NCI-H526 (cell line): ENCODE measurements at regions not wholly inside any gene's neighbourhood (a gene's known extent, or its start where the extent isn't known, plus 50 kb on each side); places are given as distances from the start of the nearest gene placed in this dataset.

Experiments used
- DNase-seq, 2 experiments: peaks; one replicate each; lab custom pipeline; 2025; lab: John Stamatoyannopoulos, UW

DNA sequence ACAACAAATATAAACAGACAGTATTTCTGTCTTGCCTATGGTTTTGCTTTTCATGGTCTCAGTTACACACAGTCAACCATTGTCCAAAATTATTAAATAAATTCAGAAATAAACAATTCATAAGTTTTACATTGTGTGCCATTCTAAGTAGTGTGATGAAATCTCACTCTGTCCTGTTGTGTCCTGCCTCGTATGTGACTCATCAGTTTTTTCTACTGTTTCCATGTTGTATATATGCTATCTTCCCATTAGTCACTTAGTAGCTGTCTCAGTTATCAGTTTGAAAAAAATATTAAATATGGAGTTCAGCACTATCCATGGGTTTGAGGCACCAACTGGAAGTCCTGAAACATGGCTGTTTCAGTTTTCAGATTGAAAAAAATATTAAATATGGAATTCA is 282.4 kb upstream of the GRM7 start:
- DNase-seq = no peak

DNA sequence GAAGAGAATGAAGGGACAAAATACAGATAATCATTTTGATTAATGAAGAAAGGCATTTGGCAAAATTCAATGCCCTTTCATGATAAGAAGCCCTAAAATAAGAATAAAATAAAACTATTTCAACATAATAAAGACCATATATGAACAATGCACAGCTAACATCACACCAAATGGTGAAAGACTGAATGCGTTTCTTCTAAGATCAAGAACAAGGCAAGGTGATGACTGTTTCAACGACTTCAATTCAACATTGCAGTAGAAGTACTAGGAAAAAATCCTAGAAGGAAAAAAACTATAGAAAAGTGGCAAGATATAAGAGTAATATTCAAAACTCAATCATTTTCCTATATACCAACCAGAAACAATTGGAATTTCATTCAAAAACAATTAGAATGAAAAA is 280.1 kb upstream of the GRM7 start:
- DNase-seq = no peak

DNA sequence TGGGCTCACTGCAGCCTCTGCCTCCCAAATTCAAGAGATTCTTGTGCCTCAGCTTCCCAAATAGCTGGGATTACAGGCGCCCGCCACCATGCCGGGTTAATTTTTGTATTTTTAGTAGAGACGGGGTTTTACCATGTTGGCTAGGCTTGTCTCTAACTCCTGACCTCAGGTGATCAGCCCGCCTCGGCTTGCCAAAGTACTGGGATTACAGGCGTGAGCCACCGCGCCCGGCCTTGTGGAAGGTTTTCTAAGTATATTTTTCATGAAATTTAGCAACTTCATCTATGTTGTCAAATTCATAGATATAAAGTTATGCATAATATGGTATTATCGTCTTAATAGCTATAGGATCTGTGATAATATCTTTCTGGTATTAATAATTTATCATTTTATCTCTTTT is 275.6 kb upstream of the GRM7 start:
- DNase-seq = no peak

DNA sequence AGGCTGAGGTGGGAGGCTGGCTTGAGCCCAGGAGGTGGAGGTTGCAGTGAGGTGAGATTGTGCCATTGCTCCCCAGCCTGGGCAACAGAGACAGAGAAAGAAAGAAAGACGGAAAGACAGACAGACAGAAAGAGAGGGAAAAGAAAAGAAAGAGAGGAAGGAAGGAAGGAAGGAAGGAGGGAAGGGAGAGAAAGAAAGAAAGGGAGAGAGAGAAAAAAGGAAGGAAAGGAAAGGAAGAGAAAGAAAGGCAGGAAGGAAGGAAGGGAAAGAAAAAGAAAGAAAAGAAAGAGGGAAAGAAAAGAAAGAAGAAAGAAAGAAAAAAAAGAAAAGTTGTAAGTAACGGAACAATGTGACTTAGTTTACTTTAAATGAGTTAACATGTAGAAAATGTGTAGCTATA is 260.7 kb upstream of the GRM7 start:
- no peak for DNase-seq

DNA sequence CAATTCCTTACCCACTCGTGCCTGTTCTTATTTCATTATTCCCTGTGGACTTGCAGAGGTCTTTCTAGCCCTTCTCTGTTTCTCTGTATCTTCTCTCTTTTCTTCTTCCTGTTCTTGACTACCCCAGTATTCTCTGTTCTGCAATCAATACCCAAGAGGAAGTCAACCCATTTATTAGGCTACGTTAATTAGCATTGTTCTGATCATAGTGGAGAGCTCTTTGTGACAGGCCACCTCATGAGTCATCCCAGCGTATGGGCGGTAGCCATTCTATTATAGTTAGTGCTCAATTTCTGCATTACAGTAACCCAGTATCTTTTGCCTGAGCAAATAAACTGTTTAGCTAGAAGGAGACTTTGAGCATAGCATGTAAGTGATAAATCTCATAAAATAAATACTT is 259.5 kb upstream of the GRM7 start:
- no peak for DNase-seq

DNA sequence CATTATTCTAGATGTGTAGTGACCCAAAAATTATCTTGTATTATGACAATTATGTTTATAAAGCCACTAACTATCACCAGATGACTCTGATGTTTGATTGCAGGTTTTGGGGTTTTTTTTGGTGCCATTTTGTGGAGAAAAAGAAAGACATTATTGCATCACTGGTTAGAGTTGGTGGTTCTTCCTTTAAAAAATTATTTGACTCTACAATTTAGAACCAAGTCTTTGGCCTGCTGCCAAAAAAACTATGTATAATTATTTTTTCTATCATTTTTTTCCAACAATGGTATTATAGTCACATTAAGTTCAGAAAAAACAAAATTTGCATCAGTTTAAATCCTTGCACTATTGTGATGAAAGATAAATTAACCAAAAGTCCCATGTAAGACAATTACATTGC is 258.6 kb upstream of the GRM7 start:
- no peak for DNase-seq

DNA sequence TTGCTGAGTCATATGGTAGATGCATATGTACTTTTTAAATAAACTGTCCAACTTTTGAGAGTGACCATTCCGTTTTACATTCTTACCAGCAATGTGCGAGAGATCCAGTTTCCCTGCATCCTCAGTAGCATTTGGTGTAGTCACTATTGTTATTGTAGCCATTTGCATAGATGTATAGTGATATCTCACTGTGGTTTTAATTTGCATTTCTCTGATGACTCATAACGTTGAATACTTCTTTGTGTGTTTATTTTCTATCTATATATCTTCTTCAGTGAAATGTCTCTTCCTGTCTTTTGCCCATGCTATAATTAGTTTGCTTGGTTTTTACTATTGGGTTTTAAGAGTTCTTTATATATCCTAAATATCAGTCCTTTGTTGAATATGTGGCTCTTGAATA is 255.7 kb upstream of the GRM7 start:
- DNase-seq = peak; percentile 77 to 84

DNA sequence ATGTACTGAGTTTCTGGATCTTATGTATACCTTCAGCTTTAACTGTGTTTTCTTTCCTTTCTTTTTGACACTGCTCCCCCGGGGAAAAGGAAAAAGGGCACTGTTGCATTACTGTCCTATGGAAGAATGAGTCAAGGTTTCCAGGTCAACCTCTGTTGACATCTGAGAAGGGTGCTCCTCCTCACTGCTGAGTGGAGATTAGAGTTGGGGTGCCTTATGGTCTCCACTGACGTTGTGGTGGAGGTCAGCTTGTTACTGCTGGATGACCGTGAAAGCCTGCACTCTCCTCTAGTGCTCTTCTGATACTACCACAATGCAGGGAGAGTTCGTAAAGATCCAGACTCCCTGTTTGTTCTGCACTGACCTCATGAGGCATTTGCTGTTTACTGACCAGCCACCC is 252.1 kb upstream of the GRM7 start:
- DNase-seq = no peak

DNA sequence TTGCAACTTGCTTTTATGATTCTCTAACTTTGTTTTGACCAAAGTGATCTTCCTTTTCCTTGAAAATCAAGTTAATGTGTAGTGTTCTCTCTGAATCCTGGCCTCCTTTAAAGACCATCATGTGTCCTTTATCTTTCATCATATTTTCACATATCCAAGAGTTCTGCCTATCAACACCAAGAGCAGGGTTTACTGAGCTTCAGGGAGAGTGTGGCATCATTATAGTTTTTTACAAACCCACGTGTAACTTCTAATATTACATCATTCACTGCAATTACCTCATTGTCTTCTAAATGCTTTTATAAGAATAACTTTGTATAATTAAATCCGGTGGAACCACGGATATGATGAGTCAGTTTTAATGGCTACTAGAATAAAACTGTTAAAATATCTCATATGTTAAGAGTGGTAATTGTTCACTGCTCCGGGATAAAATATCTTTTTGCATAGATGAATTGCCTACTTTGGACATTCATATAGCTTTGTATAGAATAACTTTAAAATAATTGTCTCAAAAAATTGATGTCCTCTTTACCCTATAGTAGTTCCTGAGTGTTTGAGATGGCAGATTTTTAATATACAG is 248.8 kb upstream of the GRM7 start:
- DNase-seq = no peak

DNA sequence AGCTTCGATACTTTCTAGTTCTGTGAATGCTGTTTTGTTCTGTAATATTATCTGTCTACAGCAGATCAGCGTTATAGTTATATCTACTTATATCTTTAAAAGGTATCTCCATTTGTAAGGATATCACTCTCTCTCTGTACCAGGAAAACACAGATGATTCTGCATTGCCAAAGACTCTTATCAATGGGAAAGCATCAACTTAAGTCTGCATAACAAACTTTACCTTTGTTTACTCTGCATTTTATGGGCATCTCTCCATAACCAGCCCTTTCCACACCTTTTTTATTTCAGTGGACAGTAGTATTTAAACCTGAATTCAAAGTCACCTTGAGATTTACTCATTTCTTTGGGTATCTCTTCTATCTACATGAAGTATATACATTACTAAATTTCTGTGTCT is 238.7 kb upstream of the GRM7 start:
- DNase-seq = no peak

DNA sequence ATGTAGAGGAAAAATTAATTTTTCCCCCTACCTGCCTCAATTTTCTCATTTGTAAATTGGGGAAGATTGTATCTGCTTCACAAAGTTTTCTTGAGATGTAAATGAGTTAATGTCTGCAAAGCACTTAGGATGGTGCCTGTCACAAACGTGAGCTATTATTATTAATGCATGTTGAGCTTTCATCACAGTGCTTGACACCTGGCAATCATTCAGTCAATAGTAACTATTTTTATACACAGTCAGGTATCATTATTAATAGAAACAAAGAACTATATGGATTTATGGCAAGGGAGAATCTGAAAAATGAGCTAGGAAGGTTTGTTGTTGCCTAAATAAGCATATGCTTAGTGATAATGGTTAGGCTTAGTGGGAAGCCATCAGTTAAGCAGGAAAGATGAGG is 238.2 kb upstream of the GRM7 start:
- DNase-seq = no peak

DNA sequence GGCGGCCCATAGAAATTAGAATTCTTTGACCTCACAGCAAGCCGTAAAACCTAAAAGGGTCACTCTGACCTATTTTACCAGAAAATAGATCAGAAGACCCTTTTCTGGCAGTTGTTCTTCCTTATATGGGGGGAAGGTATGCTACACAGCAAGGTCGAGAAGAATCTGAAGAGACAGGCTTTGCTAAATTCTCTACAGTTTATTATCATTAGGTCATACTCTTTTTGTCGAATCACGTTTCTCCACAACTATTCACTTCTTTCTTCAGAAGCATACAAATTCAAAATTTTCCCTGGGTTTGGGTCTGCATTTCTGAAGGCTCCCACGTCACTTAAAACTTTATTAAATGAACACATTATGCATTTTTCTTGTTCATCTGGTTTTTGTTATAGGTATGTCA is 229.5 kb upstream of the GRM7 start:
- DNase-seq = no peak

DNA sequence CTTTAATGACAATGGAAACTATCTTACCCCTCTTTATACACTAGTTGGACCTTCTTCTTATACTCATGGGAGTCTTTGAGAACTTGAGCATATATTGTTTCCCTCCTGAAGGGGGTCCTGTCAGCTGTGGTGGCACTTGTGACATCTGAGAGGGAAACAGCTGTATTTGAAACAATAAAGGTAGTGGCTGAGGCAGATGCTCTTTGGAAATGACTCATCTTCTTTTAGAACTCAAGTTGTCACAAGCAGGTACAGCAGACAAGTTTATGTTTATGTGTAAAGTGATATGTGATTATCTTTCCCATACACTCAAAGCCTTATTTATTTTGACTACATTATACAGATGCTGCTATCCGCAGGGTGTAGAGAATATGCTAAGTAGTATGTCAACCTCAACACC is 220.0 kb upstream of the GRM7 start:
- DNase-seq = no peak

DNA sequence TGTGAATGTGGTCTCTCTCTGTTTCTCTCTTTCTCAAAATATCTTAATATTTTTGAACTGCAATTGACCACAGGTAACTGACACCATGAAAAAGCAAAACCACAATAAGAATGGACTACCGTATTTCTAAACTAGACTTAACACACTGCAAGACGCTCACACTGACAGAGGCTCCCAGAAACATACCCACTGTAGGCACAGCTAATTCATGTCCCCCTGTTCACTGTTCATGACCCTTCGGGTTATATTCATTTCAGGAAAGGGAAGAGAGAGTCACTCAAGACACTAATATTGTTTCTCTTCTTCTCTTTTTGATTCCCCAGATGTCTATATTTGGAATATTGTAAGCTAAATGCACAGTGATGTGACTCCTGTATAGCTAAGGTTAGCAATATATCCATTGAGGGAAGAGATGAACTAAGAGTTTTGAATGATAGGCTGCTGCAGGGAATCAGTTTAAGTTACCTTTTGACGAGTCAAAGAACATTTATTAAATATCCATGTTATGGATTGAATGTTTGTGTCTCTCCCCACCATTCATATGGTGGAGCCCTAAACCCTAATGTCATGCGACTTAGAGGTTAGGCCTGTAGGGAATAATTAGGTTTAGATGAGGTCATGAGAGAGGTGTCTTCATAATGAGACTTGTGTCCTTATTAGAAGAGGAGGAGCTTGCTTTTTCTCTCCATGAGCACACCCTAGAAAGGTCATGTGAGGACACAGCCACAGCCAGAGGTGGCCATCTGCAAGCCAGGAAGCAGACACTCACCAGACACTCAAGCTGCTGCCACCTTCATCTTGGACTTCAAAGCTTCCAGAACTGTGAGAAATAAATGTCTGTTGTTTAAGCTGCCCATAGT is 216.6 kb upstream of the GRM7 start:
- DNase-seq = peak in 1 of 2 experiments; percentile 44

DNA sequence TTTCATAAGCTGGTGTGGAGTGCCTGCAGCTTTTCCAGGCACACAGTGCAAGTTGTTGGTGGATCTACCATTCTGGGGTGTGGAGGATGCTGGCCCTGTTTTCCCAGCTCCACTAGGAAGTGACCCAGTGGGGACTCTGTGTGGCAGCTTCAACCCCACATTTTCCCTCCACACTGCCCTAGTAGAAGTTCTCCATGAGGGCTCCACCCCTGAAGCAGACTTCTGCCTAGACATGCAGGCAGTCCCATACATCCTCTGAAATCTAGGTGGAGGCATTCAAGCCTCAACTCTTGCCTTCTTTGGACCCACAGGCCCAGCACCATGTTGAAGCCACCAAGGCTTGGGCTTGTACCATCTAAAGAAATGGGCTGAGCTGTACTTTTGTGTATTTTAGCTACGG is 206.2 kb upstream of the GRM7 start:
- DNase-seq = no peak

DNA sequence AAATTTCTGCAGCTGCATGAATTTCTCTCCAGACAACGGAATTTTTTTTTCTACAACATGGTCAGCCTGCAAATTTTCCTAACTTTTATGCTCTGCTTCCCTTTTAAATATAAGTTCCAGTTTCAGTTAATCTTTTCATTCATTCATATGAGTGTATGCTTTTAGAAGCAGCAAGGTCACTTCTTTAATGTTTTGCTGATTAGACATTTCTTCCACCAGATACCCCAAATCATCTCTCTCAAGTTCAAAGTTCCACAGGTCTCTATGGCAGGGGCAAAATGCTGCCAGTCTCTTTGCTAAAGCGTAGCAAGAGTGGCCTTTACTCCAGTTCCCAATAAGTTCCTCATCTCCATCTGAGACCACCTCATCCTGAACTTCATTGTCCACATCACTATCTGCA is 205.6 kb upstream of the GRM7 start:
- DNase-seq = no peak

DNA sequence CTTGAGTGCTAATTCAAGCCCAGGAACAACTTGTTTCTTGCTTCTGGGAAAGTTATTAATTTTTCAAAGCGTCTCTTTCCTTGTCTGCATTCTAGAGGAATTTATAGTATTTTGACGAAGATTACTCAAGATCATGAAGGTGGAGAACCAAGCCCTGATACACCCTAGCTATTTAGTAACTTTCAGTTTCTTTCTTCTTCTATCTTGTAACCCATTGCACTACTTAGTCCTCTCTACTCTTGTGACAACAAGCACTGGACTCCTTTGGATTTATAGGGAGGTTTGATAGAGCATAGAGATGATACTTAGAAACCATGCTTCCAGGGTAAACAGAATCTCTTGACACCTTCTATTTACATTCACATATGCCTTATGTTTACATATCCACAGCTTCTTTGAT is 203.3 kb upstream of the GRM7 start:
- DNase-seq = no peak

DNA sequence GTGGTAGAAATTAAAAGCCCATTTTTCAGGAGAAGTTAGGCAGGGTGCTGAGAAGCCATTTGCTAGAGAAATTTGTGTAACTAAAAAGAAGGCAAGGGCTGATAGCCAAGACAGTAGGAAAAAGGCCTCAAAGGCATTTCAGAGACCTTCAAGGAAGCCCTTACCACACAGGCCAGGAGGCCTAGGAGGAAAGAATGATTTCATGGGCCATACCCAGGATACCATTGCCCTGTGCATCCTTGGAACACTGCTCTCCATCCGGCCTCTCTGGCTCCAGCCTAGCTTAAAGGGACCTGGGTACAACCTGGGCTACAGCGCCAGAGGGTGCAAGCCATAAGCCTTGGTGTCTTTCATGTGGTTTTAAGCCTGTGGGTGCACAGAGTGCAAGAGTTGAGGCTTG is 193.6 kb upstream of the GRM7 start:
- no peak for DNase-seq

DNA sequence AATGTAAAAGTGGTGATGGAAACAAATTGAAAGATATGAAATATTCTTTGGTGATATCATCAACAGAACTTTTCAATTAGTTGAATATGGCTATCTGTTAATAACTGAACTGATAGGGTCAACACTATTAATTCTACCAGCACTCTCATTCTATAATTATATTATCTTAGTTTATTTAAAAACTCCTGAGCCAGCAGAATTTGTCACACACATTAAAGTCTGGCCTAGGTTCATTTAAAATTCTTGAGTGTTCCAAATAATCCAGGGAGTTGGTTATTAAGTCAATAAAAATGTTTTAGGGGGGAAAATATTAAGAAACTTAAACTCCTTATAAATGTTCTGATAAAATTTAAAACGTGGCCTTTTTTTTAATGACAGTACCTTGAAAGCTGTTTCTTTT is 189.6 kb upstream of the GRM7 start:
- no peak for DNase-seq

DNA sequence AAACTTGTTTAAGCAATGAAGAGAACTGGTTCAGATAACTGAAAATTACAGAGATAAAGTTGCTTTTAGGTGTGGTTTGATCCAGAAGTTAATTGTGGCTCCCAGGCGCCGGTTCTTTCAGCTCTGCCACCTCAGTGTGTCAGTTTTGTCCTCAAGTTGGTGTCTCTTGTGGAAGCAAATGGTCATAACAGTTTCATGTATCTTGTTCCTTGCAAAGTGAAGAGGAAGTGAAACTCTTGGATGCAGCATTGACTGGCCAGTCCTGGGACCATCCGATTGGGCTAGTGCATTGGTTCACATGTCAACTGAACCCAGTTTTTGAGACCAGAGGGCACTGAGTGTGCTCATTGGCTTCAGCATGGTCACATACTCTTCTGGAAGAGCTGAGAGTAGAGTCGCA is 181.4 kb upstream of the GRM7 start:
- DNase-seq = no peak

DNA sequence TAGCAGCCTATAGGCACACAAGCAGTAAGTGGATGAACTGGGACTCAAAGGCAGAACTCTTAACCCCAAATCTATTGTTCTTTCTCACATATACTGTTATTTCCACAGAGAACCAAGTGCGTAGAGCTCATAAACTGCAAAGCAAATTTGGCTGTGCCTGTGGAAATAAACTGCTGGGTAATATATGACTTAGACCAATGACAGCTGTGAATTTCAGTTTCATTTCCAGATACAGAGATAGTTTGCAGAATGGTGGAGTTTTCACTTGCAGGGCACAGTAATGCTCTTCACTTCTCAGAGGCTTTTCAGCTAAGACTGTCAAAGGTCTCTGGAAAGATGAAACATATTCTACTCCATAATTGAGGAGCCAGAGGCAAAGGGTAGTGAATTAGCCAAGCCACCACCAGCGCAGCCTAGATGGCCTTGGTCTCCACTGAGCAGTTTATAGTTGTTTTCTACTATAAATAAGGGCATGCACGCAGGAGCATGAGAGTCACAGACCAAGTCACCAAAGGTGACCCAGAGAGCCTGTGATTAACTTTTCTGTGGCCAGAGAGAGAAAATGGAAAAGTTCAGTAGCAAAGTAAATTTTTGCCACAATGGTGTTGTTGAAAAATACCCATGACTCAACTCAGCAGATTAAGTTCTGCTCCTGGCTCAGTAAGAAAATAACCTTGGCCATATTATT is 180.7 kb upstream of the GRM7 start:
- DNase-seq = no peak

DNA sequence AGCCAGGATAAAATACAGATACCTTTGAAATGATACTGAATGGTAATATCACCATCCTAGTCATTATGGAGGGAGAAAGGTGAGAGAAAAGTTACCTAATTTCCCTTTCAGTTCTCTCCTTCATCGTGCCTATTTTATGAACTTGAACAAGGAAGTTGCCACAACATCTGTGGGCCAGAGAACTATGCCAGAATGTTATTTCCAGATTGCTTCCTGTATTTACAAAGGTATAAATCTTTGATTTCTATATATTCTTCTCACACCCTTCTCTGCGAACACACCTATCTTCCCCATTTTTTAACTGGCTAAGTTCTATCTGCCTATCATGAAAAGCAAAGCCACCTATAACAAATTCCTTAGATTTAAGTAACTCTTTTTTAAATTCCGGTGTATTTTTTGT is 163.6 kb upstream of the GRM7 start:
- DNase-seq = no peak

DNA sequence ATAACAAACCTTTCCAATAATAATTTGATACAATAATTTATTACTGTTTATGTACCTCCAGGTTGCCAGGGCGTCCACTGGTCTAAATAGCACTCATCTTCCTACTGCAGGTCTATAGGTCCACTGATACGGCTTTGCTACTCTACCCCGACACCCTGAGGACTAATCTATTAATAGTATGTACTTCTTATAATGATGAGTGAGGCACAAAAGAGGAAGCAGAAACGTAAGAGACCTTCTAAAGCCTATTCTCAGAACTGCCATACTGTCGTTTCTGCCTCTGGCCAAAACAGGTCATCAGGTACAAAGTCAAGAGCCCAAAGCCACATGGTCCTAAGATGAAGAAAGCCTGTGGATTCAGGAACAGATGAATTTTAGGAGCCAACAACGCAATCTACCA is 163.2 kb upstream of the GRM7 start:
- DNase-seq = no peak
